HepG2 (cell line): ENCODE measurements at regions not wholly inside any gene's neighbourhood (a gene's known extent, or its start where the extent isn't known, plus 50 kb on each side); places are given as distances from the start of the nearest gene placed in this dataset.

Source experiments
- ATAC-seq: fragments of 200-7000 bp; cut with Tn5 transposase; 3 replicates; pipeline ENCODE4 v1.9.1; 2020; ENCODE audit warnings: mild to moderate bottlenecking, moderate library complexity
- BruUV-seq: library from RNA; stranded (reverse); fragments of 400-500 nt; replicated peaks from 2 replicates; lab custom pipeline; 2021; lab: Mats Ljungman, UMichigan
- CTCF ChIA-PET: fragments of 300-600 bp; formaldehyde crosslinking; extraction: SDS; loops from one replicate; lab custom pipeline; 2021; ENCODE audit warnings: low total read pairs, inconsistent platforms, low intra/inter-chr PET ratio; lab: Yijun Ruan, JAX
- POLR2A ChIA-PET: fragments of 350-600 bp; sonication (Branson Sonifier 250); formaldehyde crosslinking; loops from one replicate; lab custom pipeline; 2020; ENCODE audit warnings: antibody characterized with exemption, inconsistent platforms; lab: Yijun Ruan, JAX
- DNase-seq: peaks from one replicate; pipeline ENCODE4 v3.0.0-alpha.2; 2015; ENCODE audit warnings: low spot score
- FAIRE-seq: peaks from 3 replicates; lab custom pipeline; 2011; peaks lifted over from hg19 to GRCh38; lab: Jason Lieb, UNC
- H2AFZ ChIP-seq: one replicate; pipeline ENCODE4 v1.6.1; 2011; ENCODE audit warnings: low read length, inconsistent platforms
- H3K27ac ChIP-seq: fragments of 300-600 bp; 3 replicates; pipeline ENCODE4 v1.8.0; 2011; ENCODE audit warnings: mixed run types, mild to moderate bottlenecking, mixed read lengths, low read length, inconsistent platforms; ENCODE audit not compliant: insufficient read depth; ENCODE audit errors: extremely low read length
- H3K27me3 ChIP-seq, 2 experiments: fragments of 200-600 bp in 1 of 2; 2 replicates in 1 of 2; 3 replicates in 1 of 2; pipeline versions ENCODE4 v1.6.0 to v1.8.0; 2011; ENCODE audit warnings: low read length in 2 of 2, mild to moderate bottlenecking in 2 of 2, moderate library complexity in 2 of 2, inconsistent platforms in 1 of 2; ENCODE audit not compliant: insufficient read depth in 2 of 2, control insufficient read depth in 1 of 2
- H3K36me3 ChIP-seq, 2 experiments: fragments of 200-600 bp in 1 of 2; replicated peaks in 1 of 2; 2 replicates in 1 of 2; 3 replicates in 1 of 2; pipeline versions ENCODE4 v1.5.1 to v1.8.0; 2011; ENCODE audit warnings: low read length in 2 of 2, inconsistent platforms in 1 of 2; ENCODE audit not compliant: insufficient read depth in 2 of 2, control insufficient read depth in 1 of 2
- H3K4me1 ChIP-seq: 2 replicates; pipeline ENCODE4 v1.5.1; 2012; ENCODE audit warnings: low read length, inconsistent platforms; ENCODE audit not compliant: insufficient read depth
- H3K4me2 ChIP-seq: 2 replicates; pipeline ENCODE4 v1.6.0; 2011; ENCODE audit warnings: low read depth, low read length, inconsistent platforms
- H3K4me3 ChIP-seq, 3 experiments: fragments of 200-600 bp in 1 of 3; sonication (generic), shearing (Covaris generic) in 1 of 3; replicated peaks in 1 of 3; 2 replicates each; pipeline ENCODE4 v1.5.1; 2011 to 2016; ENCODE audit warnings: low read length in 3 of 3, inconsistent platforms in 2 of 3, low read depth in 2 of 3, mild to moderate bottlenecking in 2 of 3, control low read depth in 1 of 3, mixed read lengths in 1 of 3; ENCODE audit not compliant: insufficient read depth in 1 of 3
- H3K79me2 ChIP-seq: one replicate; pipeline ENCODE4 v1.6.1; 2011; ENCODE audit warnings: low read length, inconsistent platforms; ENCODE audit not compliant: insufficient read depth
- H3K9ac ChIP-seq: 2 replicates; pipeline ENCODE4 v1.6.0; 2011; ENCODE audit warnings: mild to moderate bottlenecking, low read depth, low read length, inconsistent platforms; ENCODE audit not compliant: insufficient read depth
- H3K9me3 ChIP-seq: 2 replicates; pipeline ENCODE4 v1.5.1; 2012; ENCODE audit warnings: mild to moderate bottlenecking, low read length
- H4K20me1 ChIP-seq: 2 replicates; pipeline ENCODE4 v1.6.0; 2011; ENCODE audit warnings: inconsistent platforms, mild to moderate bottlenecking, low read length, moderate library complexity; ENCODE audit not compliant: insufficient read depth
- ARNT ChIP-seq: fragments of 450-650 bp; IDR thresholded peaks from 2 replicates; pipeline ENCODE4 v1.6.1; 2017
- HNRNPK ChIP-seq: fragments of 200-400 bp; formaldehyde crosslinking; IDR thresholded peaks from 2 replicates; pipeline ENCODE4 v1.6.1; 2018; ENCODE audit warnings: low read length, low read depth, moderate library complexity, mild to moderate bottlenecking; ENCODE audit not compliant: poor library complexity, severe bottlenecking
- MYC ChIP-seq: sonication (generic); formaldehyde crosslinking; IDR thresholded peaks from 2 replicates; pipeline ENCODE4 v1.9.0; 2021; ENCODE audit warnings: missing genetic modification reagents, borderline replicate concordance
- NKX3-1 ChIP-seq: sonication (generic); formaldehyde crosslinking; IDR thresholded peaks from 2 replicates; pipeline ENCODE4 v1.5.0; 2020; ENCODE audit warnings: missing genetic modification reagents
- NR2C2 ChIP-seq: sonication (generic); formaldehyde crosslinking; IDR thresholded peaks from 2 replicates; pipeline ENCODE4 v1.4.0; 2020; ENCODE audit warnings: missing genetic modification reagents, mild to moderate bottlenecking, moderate library complexity, borderline replicate concordance
- PHF21A ChIP-seq: sonication (generic); formaldehyde crosslinking; IDR thresholded peaks from 2 replicates; pipeline ENCODE4 v1.5.0; 2020; ENCODE audit warnings: mild to moderate bottlenecking, missing genetic modification reagents
- THAP11 ChIP-seq: IDR thresholded peaks from 2 replicates; pipeline ENCODE4 v1.6.1; 2016; ENCODE audit warnings: missing biosample characterization, missing genetic modification reagents
- THAP8 ChIP-seq: sonication (generic); formaldehyde crosslinking; IDR thresholded peaks from 2 replicates; pipeline ENCODE4 v1.5.1; 2020; ENCODE audit warnings: missing genetic modification reagents, mild to moderate bottlenecking, borderline replicate concordance
- ZSCAN12 ChIP-seq: sonication (generic); formaldehyde crosslinking; IDR thresholded peaks from 2 replicates; pipeline ENCODE4 v1.9.0; 2021; ENCODE audit warnings: mild to moderate bottlenecking, missing genetic modification reagents
- WGBS: methylation state at CpG from one replicate; pipeline ENCODE4 v1.1.6; 2017; ENCODE audit warnings: low lambda C conversion rate; 5-methylcytosine and 5-hydroxymethylcytosine counted together
- in situ Hi-C: cut with HindIII; loops from 2 replicates; pipeline ENCODE4 v1.10.0; 2017; ENCODE audit warnings: low pct_unique_long_range_greater_than_20kb; ENCODE audit not compliant: extremely low pct_ligation_motif_present
- intact Hi-C: fragments of 100-400 bp; cut with micrococcal nuclease; formaldehyde crosslinking; loops from one replicate; pipeline ENCODE4 v1.10.0; 2022; ENCODE audit not compliant: unreplicated experiment

GRCh38 chr6:156589281-156589680 is 187.9 kb upstream of the ARID1B start (continued):
- TF ChIP-seq THAP8 (CRISPR knock-in tag) (no peak), MYC (CRISPR knock-in tag) (no peak), ZSCAN12 (CRISPR knock-in tag) (no peak), NR2C2 (CRISPR knock-in tag) (no peak), NKX3-1 (CRISPR knock-in tag) (no peak), ARNT (no peak), PHF21A (CRISPR knock-in tag) (no peak)

- no peaks in the 10 kb centered on the region for H3K9me3 ChIP-seq
- DNase-seq (no peak), ATAC-seq (no peak)
- WGBS = 45% methylated on average over 3 of the region's 3 CpGs
- H3K4me1 ChIP-seq = no peaks in the 10 kb centered on the region
- 0 out of 5 replicates have a peak, but pooled peaks cover 0 to 5% of the 10 kb centered on the region in 2 experiments for H3K27me3 ChIP-seq
- H4K20me1 ChIP-seq = no peaks in the 10 kb centered on the region
- H3K9ac ChIP-seq = no peak overlapping the region
- no peak overlapping the region for H3K4me2 ChIP-seq
- no peak overlapping the region for H2AFZ ChIP-seq
- no peaks in the 10 kb centered on the region for H3K36me3 ChIP-seq
- BruUV-seq = no TSS peak
- ChIA-PET CTCF (no interaction called here), POLR2A (no interaction called here)
- no peak overlapping the region for H3K4me3 ChIP-seq
- H3K27ac ChIP-seq = no peak overlapping the region
- H3K79me2 ChIP-seq = no peaks in the 10 kb centered on the region
- TF ChIP-seq THAP11 (CRISPR knock-in tag) = no peak
- TF ChIP-seq HNRNPK = peak; percentile 24
- TF ChIP-seq, all 625 proteins: peak for 1
- intact Hi-C loops (no loop called here), in situ Hi-C loops (no loop called here)
- no peak for FAIRE-seq
These were observed 189.4 kb upstream of the ARID1B start for GRCh38 chr6:156587751-156588301.
